Uterus (tissue), 2 donors: ENCODE measurements at regions not wholly inside any gene's neighbourhood (a gene's known extent, or its start where the extent isn't known, plus 50 kb on each side); places are given as distances from the start of the nearest gene placed in this dataset.

ENCODE experiments used
- POLR2A ChIP-seq, 2 donors: fragments of 450-650 bp; IDR thresholded peaks; one replicate each; pipeline ENCODE4 v1.6.1; 2016; ENCODE audit warnings: antibody characterized with exemption in 2 of 2, mild to moderate bottlenecking in 1 of 2, moderate library complexity in 1 of 2
- TF ChIP-seq, protein P1 (sequence below), 4 experiments: fragments of 200-600 bp in 2 of 4; fragments of 450-650 bp in 2 of 4; sonication (generic) in 2 of 4; IDR thresholded peaks; one replicate each; pipeline ENCODE4 v1.5.1; 2016 to 2019; ENCODE audit warnings: antibody characterized with exemption in 4 of 4, mild to moderate bottlenecking in 2 of 4, moderate library complexity in 1 of 4

DNA sequence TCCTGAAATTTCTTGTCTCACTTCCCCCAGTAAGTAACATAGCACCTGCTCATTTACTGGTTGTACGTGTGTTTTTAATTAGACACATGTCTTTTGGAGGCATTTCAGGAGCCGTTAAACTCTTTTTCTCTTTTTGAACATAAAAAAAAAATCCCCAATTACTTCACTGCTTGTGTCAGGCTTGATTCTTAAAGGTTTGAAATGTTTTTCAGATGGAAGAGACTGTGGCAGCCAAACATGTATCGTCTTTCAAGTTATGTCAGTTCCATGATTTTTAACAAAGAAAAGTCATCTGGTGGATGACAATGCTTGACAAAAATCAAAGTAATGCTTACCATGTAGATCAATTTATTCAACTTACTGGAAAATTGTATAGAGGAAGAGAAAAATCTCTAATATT, 585.8 kb downstream of the GATA3 start:
- TF ChIP-seq, protein P1, sequence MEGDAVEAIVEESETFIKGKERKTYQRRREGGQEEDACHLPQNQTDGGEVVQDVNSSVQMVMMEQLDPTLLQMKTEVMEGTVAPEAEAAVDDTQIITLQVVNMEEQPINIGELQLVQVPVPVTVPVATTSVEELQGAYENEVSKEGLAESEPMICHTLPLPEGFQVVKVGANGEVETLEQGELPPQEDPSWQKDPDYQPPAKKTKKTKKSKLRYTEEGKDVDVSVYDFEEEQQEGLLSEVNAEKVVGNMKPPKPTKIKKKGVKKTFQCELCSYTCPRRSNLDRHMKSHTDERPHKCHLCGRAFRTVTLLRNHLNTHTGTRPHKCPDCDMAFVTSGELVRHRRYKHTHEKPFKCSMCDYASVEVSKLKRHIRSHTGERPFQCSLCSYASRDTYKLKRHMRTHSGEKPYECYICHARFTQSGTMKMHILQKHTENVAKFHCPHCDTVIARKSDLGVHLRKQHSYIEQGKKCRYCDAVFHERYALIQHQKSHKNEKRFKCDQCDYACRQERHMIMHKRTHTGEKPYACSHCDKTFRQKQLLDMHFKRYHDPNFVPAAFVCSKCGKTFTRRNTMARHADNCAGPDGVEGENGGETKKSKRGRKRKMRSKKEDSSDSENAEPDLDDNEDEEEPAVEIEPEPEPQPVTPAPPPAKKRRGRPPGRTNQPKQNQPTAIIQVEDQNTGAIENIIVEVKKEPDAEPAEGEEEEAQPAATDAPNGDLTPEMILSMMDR (IDR thresholded peaks at IDR 0.05), result no peak
- TF ChIP-seq POLR2A (IDR thresholded peaks at IDR 0.05), result no peak
